ENCODE measurements at regions not wholly inside any gene's neighbourhood (a gene's known extent, or its start where the extent isn't known, plus 50 kb on each side); places are given as distances from the start of the nearest gene placed in this dataset.

DNA sequence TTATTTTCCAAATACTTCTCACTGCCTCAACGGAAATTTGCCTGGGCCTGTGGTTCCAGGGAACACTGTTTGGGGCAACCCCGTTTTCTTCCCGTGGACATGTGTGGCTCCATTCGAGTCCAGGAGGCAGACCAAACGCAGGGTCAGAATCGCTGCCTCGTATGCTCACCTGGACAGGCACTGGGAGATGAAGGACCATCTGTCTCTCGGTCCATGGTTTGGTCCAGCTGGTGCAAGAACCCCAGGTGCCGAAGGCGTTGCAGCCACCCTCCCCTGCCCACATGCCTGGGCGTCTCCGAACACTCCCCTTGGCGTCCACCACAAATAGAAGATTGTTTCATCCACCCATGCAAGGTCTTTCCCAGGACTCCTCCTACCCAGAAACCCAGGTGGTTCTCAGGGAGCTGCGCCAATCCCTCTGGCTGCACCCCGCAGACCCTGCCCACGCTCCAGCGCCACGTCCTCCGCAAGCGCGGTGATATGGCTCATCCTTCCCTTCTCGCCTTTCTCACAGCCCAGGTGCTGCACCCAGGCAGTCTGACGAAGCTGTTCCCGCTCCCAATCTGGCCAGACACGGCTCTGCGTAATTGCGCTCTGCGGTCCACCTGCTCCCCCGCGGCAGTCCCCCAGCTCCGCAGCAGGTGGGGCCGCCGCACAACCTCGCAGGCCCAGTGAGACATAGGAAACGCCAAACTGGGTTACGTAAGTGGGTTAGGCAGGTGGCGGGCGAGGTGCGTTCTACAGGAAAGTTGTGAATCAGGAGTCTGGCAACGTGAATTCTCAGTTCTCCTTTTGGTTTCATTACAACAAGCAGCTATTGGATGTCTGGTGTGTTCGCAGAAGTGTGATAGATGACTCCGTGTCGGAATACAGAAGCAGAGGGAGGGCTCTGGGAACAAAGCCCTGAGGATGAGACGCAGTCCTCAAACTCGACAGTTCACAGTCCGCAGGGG is 146.2 kb upstream of the ECI2 start:
- Histone ChIP-seq H4K20me1 (replicated peaks; ENCODE audit: insufficient read depth) (no peaks in the 10 kb centered on the region), H3K4me3 (peak overlapping the region; percentile 51), H3F3A (replicated peaks; ENCODE audit: low read depth) (no peaks in the 10 kb centered on the region), H2AFZ (peak overlapping the region; percentile 56), H3K36me3 (ENCODE audit: insufficient read depth) (no peaks in the 10 kb centered on the region), H3K79me2 (replicated peaks; ENCODE audit: insufficient read depth) (no peaks in the 10 kb centered on the region), H3K4me1 (ENCODE audit: insufficient read depth) (0 out of 2 replicates have a peak, but pooled peaks cover 3% of the 10 kb centered on the region), H3K4me2 (peak overlapping the region; percentile 72), H3K9me2 (ENCODE audit: insufficient read depth) (no peaks in the 10 kb centered on the region), H3K27ac (ENCODE audit: low read depth) (no peak overlapping the region), H3K27me3 (ENCODE audit: insufficient read depth) (peaks cover 43% of the 10 kb centered on the region)
- Mint-ChIP-seq H3K9me3 (no peaks in the 10 kb centered on the region; the same call in 2 of the 3 replicates), H3K4me3 (peak overlapping the region; percentile 72), H3K27ac (no peak overlapping the region), H3K27me3 (ENCODE audit: insufficient read depth, low read depth, poor library complexity) (peaks cover 30% of the 10 kb centered on the region), H3K36me3 (ENCODE audit: low read depth) (no peaks in the 10 kb centered on the region), H3K4me1 (peaks cover 10% of the 10 kb centered on the region; the same call in 2 of the 3 replicates)
- TF ChIP-seq ETS1 (IDR thresholded peaks at IDR 0.05): no peak
- peak; percentile 45 to 54 for TF ChIP-seq CTCF (conservative IDR thresholded peaks at IDR 0.05; ENCODE audit: low read depth in 2 of 2)
- DNase-seq (ENCODE audit: low spot score) (peak; percentile 85), ATAC-seq (peak; percentile 95)

DNA sequence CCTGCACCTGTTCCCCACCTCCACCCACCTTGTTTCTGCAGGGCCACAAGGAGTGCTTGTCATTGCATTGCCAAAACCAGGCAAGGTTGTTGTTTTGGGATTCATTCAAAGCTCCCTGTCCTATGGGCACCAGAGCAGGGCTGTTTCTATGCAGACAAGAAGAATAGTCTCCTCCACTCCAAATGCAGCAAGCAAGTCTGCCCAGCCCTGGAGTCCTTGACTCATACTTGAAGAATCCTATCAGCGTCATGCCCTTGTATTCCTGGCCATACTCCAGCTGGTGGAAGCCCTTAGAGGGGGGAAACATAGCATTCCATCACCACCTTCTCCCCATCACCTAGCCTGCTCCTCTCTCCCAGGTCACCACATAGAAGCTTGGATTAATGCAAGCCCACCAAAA is 145.3 kb upstream of the ECI2 start:
- Mint-ChIP-seq H3K4me1 (peaks cover 10% of the 10 kb centered on the region; the same call in 2 of the 3 replicates), H3K36me3 (ENCODE audit: low read depth) (no peaks in the 10 kb centered on the region), H3K9me3 (no peaks in the 10 kb centered on the region; the same call in 2 of the 3 replicates), H3K27me3 (ENCODE audit: insufficient read depth, low read depth, poor library complexity) (peaks cover 30% of the 10 kb centered on the region), H3K4me3 (no peak overlapping the region), H3K27ac (no peak overlapping the region)
- Histone ChIP-seq H3K4me3 (no peak overlapping the region), H4K20me1 (replicated peaks; ENCODE audit: insufficient read depth) (no peaks in the 10 kb centered on the region), H3K4me1 (ENCODE audit: insufficient read depth) (0 out of 2 replicates have a peak, but pooled peaks cover 3% of the 10 kb centered on the region), H3F3A (replicated peaks; ENCODE audit: low read depth) (no peaks in the 10 kb centered on the region), H3K27ac (ENCODE audit: low read depth) (no peak overlapping the region), H3K27me3 (ENCODE audit: insufficient read depth) (peaks cover 43% of the 10 kb centered on the region), H3K9me2 (ENCODE audit: insufficient read depth) (no peaks in the 10 kb centered on the region), H3K4me2 (no peak overlapping the region), H3K36me3 (ENCODE audit: insufficient read depth) (no peaks in the 10 kb centered on the region), H3K79me2 (replicated peaks; ENCODE audit: insufficient read depth) (no peaks in the 10 kb centered on the region), H2AFZ (no peak overlapping the region)
- ATAC-seq (no peak), DNase-seq (ENCODE audit: low spot score) (no peak)
- TF ChIP-seq STAT1 (IDR thresholded peaks at IDR 0.05; ENCODE audit: unreplicated experiment) (no peak), ZNF114 (CRISPR knock-in tag; IDR thresholded peaks at IDR 0.05) (no peak), JUNB (IDR thresholded peaks at IDR 0.05; ENCODE audit: unreplicated experiment) (no peak), ZNF331 (CRISPR knock-in tag; IDR thresholded peaks at IDR 0.05; ENCODE audit: low read depth) (no peak), ETS1 (IDR thresholded peaks at IDR 0.05) (no peak)

All from GM23338 (cell line).